HUDEP-2 (cell line): ENCODE measurements at regions not wholly inside any gene's neighbourhood (a gene's known extent, or its start where the extent isn't known, plus 50 kb on each side); places are given as distances from the start of the nearest gene placed in this dataset.

Experiments used
- DNase-seq, 76 experiments: peaks; one replicate each; lab custom pipeline; 2025; ENCODE audit not compliant: unreplicated experiment in 76 of 76; lab: John Stamatoyannopoulos, UW

DNA sequence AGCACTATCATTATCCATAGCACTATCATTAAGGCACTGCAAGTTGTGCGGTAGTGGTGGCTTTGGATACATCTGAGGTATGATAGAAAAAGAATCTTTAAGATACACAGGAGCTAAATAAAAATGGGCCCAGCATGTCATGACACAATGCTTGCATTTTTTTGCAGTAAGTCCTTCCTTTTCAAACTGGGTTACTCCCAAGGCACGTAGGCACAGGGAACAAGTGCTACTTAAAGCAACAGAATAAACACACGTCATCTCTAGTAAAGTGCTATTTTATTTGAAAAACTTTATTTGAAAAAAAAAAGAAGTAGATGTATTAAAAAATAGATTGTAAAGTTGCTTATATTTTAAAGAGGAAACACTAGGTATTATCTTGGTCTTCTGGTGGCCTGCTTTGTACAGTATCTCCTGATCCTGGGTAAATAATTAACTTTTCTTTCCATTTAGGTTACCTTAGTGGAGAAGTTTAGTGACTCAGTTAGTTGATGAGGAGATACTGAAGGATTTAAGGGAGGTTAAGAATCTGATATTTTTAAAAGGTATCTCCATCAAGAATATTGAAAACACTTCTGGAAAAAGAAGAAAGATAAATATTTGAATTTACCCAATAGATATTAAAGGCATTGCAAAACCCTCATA, 129.6 kb downstream of the EDN1 start:
- DNase-seq: no peak

DNA sequence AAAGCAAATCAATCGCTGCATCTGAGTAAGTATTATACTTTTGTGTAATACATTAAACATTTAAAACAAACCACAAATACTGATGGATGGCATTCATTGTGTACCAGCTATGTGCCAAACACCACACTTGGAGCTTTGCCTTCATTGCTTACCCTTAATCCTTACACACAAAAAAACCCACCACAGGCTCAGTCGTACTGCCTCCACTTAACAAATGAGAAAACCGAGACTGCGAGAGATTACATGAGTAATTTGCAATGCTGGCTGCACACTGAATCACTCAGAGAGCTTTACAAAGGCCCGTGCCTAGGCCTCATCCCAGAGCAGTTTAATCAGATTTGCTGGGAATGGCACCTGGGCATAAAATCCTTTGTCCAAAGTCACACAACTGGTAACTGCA, 130.5 kb downstream of the EDN1 start:
- DNase-seq: no peak

DNA sequence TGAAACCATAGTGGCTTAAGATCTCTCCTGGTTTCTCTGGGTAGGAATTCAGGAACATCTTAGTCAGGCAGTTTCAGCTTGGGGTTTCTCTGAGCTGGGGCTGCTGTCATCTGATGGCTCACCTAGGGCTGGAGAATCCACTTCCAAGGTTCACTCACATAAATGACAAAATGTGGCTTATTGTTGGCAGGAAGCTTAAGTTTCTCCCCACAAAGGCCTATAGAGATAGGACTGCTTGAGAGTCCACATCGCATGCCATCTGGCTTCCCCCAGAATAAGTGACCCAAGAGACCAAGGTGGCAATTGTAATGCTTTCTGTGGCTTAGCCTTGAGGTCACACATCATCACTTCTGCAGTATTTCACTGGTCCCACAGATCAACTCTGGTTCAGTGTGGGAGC, 131.4 kb downstream of the EDN1 start:
- no peak for DNase-seq

- no peak for DNase-seq
These were observed 132.7 kb downstream of the EDN1 start for GRCh38 chr6:12422848-12423247.

DNA sequence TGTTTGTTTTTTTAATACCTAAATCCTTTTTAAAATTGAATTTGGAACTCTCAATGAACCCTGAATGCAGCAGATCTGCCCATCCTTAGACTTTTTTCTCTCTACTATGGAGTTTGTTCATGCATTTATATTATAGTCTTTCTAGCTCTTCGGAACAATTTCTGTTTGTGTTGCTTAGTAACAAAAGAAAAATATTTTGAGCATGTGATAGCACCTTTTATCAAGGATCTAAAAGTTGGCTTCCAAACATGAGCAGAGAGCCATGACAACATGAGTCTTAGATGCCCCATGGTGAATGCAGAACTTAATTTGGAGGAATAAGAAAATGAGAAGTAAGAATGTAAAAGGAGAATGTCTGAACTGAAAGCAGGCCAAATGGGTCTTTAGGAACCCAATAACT, 133.7 kb downstream of the EDN1 start:
- DNase-seq: no peak

DNA sequence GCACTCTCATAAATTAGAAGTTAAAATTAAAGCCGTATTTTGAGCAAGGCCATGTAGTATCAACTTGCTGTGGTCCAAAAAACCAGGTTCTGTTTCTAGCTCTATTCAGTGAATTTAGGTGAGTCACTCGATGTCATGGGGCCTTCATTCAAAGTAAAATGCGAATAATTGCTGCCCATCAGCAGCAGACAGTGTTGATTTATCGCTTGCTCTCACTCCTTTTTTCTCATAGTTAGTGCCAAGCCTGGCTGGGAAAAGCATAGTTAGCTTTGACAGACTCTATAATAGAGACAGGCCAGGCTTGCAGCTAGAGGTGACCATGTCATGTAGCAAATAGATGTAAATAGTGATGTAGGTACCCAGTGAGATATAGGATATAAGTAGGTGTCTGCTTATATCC, 136.0 kb downstream of the EDN1 start:
- no peak for DNase-seq

DNA sequence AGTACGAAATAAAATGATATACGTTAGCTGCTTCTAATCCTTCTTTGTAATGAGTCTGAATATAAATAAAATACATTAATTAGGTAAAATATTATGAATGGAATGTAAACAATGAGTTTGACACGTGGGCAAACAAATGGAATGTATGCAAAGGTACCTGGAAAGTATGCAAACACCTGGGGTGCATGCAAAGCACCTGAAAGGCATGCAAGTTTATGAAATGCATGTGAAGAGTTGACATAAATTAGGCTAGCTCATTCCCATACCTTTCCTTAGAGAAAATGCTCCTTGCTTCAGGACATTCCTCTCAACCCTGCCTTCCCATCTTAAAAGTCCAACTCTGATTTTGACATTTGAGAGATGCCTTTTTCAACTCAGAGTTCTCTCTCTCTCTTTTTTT, 140.9 kb downstream of the EDN1 start:
- no peak for DNase-seq

GRCh38 chr6:12436224-12436623, 146.1 kb downstream of the EDN1 start:
- DNase-seq: no peak

DNA sequence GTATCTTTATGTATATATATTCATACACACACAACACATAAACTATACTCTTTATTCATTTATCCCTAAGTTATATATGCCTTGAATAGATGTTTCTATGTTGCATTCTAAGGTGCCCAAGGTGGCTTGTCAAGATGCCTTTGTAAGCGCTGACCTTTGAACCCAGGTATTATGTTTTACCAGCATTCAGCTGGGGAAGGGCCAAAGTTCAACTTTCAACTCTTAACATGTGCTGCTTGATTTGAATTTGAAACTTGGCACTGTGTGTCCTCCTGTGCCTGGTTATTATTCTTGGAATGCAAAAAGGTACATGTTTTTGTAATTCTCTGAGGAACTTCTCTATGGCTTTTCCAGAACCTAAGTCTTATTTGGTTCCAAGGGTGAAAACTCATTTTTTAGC, 146.5 kb downstream of the EDN1 start:
- no peak for DNase-seq

- DNase-seq: peak in 2 of 76 experiments; percentile 4 to 9
These were observed 149.1 kb downstream of the EDN1 start for GRCh38 chr6:12439296-12439695.

DNA sequence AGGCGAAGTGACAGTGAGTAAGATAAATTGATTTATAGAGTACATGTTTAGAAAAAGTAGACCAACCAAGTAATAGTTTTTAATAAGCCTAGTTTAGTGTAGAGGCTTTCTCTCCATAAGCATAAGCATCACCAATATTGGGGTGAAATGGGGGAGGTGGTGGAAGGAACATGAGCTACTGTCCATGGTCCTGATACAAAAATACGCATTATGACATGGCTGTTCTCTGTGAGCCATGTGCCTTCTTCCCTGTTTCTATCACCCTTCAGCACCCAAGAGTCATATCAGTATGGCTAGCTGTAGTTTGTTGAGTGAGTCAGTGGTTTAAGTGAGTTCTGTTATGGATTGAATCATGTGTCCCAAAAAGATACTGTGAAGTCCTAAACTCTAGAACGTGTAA, 150.8 kb downstream of the EDN1 start:
- DNase-seq: peak in 15 of 76 experiments; percentile 2 to 38 (median 23)

GRCh38 chr6:12442455-12442854, 152.3 kb downstream of the EDN1 start:
- peak in 70 of 76 experiments; percentile 9 to 92 (median 60) for DNase-seq

- DNase-seq: no peak
These were observed 156.2 kb downstream of the EDN1 start for GRCh38 chr6:12446394-12446793.

GRCh38 chr6:12449447-12449846, 159.3 kb downstream of the EDN1 start:
- peak in 4 of 76 experiments; percentile 8 to 16 (median 12) for DNase-seq

- no peak for DNase-seq
These were observed 160.3 kb downstream of the EDN1 start for GRCh38 chr6:12450467-12450866.

GRCh38 chr6:12456343-12456742, 166.2 kb downstream of the EDN1 start:
- DNase-seq: no peak

GRCh38 chr6:12457094-12457493, 166.9 kb downstream of the EDN1 start:
- no peak for DNase-seq

GRCh38 chr6:12458558-12458957, 168.4 kb downstream of the EDN1 start:
- DNase-seq: no peak

DNA sequence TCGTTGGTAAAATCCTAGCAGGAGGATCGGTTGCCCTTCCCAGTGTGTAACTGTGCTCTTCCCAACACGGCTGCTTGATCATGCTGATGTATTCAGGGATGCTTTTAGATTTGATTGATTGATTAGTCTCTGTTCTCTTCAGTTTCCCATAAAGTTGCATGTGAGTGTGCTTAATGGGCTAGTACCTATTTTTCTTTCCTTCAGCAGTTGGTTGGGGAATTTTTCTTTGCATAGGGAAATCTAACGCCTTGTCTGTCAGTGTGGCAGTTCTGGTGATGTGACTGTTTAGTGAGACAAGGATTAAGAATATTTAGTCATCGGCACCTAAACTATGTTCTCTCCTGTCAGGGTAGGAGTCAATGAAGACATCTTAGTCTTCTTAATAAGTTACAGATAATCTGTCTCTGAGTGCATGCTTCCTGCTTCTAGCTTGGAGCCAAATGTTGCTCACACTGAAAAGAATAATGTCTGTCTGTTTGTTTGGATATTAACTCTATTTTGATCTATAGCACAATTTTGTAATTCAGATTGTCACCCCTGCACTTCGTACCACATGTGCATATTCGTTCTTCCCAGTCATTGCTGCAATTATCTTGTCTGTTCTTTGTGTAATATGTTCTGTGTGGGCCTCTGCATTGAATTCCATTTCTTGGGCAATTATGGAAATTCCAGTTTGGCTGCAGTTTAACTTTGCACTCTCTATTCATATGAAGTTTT, 169.9 kb downstream of the EDN1 start:
- DNase-seq: no peak

DNA sequence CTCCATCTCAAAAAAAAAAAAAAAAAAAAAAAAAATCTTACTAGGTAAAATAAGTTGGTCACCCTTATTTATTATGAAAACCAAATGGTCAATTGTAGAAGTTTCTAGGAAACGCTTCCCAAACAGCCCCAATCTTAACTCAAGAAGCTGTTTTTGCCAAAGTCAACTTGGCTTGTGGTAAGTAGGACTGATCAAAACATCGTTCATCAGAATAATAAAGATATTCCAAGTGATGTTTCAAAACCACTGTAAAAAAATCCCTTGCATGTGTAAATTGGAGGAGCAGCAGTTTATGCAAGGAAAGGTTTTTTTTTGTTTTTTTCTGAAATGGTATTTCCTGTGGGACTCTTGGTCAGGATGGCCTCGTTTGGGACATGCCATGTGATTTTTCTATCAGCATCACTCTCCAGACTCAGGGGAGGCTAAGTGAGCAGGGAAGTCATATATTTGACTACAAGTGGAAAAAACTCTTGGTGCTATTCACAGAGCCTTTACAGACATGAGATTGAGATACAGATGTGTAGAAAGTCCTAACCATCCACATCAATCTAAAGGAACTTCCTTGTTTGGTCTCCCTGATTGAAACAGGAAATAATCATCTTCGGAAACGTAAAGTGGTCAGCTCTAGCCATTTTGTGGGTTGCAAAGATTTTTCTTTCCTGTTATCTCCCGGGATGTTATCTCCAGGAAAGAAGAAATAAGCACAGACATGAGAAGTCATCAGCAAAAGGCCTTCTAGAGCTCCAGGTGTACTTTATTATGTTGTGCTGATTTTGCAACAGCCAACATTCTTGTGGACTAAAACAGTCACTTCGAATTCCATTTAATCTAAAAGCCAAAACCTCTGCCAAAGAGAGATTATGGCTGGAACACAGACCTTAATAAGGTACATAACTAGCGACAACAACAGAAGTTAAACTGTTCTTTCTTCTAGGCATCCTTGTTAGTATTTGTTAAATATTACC, 177.8 kb downstream of the EDN1 start:
- no peak for DNase-seq

- no peak for DNase-seq
These were observed 182.5 kb downstream of the EDN1 start for GRCh38 chr6:12472601-12473038.
